CD4-positive, alpha-beta T cell treated with Interleukin-15 for 4 hours (primary cell): ENCODE measurements at regions not wholly inside any gene's neighbourhood (a gene's known extent, or its start where the extent isn't known, plus 50 kb on each side); places are given as distances from the start of the nearest gene placed in this dataset.

Experiments
- DNase-seq: peaks from one replicate; pipeline ENCODE4 v3.0.0-alpha.2; 2020; ENCODE audit warnings: low spot score

DNA sequence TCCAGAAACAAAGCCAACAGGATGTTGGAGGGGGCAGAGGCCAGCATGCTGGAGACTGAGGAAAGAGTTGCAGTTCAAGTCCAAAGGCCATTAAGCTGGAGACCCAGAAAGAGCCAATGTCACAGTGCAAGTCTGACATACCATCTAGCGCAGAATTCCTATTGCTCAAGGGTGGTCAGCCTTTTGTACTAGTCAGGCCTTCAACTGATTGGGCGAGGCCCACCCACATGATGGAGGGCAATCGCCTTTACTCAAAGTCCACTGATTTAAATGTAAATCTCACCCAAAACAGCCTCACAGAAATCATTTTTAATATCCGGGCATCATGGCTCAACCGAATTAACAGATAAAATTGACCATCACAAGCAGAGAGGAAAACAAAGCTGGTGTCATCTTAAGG, 113.9 kb downstream of the RCN1 start:
- DNase-seq = no peak

DNA sequence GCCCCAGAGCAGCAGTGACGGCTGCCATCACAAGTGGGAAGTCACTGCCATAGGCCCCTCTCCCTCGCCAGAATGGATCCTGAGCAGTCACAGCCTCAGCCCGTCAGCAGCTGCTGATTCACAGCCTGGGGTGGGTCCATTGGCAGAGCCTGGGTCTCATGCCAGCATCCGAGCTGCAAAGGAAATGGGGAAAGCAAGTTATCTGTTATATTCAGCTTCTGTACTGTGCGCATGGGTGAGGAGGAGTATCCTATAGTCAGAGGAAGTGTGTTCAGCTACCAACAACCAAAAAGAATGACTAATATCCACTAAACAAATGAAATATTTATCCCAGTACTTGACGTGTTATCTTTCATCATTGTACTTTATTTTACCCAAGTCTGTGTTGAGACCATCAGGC, 119.7 kb downstream of the RCN1 start:
- no peak for DNase-seq

DNA sequence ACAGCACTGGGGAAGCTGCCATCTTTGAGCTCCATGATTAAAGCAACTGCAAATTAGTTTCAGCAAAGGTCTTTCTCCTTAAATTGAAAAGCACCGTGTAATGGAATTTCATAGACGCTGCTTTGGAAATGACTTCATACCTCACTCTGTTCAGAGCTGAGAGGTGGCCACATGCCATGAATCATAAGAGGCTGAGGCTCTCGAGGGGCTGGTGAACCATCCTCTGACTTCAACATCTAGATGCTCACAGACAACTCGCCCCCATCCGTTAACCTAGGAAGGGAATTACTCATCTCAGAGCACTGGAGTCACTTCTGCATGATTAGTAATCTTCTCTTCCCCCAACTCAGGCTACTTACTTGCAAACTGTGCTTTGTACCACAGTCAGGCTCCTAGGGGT, 122.3 kb downstream of the RCN1 start:
- DNase-seq = no peak

- DNase-seq = no peak
Measured at GRCh38 chr11:32215157-32215556, 124.3 kb downstream of the RCN1 start.

DNA sequence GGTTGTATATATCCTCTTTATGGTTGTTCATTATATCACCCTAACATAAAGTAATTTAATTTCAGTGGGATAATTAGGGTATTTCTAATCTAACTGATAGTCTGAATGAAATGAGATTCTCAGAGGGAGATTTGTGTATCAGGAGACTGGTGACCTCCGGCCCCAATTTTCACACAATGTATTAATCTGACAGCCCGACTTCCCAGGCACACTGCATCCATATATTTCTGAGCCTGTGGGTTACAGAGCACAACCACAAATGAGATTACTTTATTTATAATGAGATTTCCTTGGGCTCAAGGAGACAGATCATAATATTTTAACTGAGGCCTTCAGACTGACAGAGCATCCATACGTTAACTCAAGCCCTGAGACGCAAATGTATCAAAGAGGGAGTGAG, 125.9 kb downstream of the RCN1 start:
- no peak for DNase-seq

DNA sequence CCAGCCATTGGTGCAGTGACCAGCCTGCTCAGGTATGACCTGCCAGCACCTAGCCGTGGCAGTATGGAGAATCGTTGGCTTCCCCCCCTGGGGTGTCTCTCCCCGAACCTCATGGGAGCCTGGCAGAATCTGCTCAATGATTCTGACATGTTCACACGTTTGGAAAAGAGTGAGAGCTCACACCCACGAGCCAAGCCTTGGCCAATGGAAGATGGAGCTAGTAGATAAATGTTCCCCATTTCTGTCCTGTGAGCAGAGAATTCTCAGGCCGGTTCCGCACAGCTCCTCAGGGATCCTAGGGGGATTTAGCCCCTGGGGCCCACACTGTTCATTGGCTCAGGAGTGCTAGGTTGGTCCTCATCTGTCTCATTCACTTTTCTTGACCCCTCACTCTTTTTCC, 128.4 kb downstream of the RCN1 start:
- DNase-seq = no peak

DNA sequence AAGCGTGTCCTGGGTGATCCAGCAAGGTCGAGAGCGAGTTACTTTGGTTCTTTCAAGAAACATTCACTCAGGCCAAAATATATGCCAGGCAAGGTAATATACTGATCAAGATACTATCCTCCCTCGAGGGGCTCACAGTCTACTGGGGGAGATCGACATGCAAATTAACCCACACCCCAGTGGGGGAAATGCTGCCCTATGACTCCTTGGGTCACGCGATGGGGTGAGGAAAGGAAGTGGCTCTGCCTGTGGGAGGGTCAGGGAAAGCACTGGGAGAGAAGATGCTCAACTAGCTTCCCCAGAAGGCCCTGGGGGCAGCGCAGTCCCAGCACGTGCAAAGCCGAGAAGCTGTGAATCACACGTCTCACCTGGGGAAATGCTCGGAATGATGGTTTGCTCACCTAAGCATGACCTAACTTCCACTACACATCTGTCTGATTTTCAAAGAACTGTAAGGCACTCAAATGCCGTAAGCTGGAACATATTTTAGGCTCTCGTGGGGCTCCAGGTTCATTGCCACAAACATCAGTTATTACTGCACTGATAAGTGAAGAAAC, 130.7 kb downstream of the RCN1 start:
- no peak for DNase-seq

DNA sequence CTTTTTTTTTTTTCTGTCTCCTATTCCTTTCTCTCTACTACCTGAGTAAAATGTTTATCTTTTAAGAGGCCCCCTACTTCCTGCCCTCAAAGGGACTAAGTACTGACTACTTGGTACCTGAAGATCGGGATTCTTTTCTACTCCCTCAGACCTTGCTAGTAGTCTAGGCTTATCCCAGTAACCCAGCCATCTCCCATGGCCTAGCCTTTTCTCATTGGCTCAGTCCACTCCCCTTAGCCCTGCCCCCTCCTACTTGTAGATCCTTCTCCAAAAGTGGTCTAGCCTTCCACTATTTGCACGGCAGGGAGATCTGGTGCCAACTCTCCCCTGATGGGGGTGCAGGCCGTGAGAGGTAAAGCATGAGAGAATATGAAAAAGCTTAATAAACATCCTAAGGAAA, 133.7 kb downstream of the RCN1 start:
- no peak for DNase-seq

- no peak for DNase-seq
Measured at GRCh38 chr11:32225571-32226285, 134.9 kb downstream of the RCN1 start.

GRCh38 chr11:32226480-32226879, 135.6 kb downstream of the RCN1 start:
- DNase-seq = no peak

GRCh38 chr11:32229576-32230240, 138.8 kb downstream of the RCN1 start:
- no peak for DNase-seq

GRCh38 chr11:32231909-32232493, 141.1 kb downstream of the RCN1 start:
- DNase-seq = no peak

DNA sequence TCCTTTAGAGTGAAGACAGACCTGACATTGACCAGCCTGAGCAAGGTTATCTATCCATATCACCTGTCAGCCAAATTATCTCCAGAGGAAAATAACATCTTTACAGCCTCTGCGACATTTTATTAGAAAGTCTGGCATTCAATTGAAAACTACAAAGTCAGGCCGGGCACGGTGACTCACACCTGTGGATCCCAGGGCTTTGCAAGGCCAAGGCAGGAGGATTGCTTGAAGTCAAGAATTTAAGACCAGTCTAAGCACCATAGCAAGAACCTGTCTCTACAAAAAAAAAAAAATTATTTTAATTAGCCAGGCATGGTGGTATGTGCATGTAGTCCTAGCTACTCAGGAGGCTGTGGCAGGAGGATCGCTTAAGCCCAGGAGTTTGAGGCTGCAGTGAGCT, 141.6 kb downstream of the RCN1 start:
- DNase-seq = no peak

DNA sequence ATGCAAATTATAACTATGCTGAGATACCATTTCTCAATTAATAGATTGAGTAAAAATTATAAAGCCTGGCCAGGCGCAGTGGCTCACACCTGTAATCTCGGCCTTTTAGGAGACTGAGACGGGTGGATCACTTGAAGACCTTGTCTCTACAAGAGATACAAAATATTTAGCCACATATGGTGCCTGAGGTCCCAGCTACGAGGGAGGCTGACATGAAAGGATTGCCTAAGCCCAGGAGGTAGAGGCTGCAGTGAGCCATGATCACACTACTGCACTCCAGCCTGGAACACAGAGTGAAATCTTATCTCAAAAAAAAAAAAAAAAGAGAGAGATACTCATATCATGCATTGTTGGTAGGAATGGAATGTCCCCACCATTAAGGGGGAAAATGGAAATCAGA, 142.4 kb downstream of the RCN1 start:
- no peak for DNase-seq

DNA sequence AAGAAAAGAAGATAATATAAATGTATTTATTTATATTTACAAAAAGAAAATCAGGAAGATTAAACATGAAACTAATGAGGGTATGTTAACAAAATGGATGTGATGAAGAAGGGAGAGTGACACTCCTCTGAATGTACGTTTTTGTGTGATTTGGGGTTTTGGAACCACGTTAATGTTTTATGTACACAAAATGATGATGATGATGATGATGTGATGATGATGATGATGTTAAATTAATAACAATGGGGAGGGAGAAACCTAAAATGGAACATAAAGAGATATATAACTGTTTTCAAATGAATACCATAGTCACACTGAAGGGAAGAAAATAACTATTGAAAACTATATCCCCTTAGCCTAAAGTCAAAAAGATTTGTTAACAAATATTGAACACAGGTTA, 143.1 kb downstream of the RCN1 start:
- DNase-seq = no peak

GRCh38 chr11:32244453-32244852, 153.6 kb downstream of the RCN1 start:
- DNase-seq = no peak

- no peak for DNase-seq
Measured at GRCh38 chr11:32253706-32254105, 162.8 kb downstream of the RCN1 start.

GRCh38 chr11:32255841-32256240, 165.0 kb downstream of the RCN1 start:
- DNase-seq = no peak

DNA sequence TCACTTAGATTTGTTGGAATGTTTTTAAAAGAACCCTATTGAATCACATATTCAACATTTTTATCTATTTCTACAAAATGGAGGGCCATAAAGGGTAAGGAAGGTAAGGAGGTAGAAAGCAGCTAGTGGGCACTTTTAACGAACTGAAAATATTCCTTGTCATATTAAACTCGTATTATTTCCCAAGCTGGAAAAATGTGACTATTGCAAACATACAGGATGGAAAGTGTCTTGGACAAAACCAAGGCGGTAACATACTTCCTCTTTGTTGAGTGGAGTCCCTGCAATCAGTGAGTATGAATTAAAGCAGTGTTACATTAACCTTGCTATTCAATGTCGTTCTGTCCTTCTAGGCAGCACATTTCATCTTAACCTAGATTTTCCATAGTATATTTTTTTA, 165.6 kb downstream of the RCN1 start:
- no peak for DNase-seq

DNA sequence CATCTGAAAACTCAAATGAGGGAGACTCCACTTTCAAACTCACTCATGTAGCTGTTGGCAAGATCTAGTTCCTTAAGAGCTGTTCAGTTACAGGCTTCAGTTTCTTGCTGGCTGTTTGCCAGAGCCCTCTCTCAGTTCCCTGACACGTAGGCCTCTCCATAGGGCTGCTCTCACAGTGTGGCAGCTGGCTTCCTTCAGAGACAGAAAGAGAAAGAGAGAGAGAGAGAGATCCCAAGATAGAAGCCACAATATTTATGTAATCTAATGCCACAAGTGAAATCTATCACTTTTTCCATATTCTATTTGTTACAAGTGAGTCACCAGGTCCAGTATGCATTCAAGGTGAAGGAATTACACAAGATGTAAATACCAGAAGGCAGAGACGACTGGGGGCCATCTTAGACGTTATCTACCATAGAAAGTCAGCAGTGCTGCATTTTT, 168.8 kb downstream of the RCN1 start:
- no peak for DNase-seq

DNA sequence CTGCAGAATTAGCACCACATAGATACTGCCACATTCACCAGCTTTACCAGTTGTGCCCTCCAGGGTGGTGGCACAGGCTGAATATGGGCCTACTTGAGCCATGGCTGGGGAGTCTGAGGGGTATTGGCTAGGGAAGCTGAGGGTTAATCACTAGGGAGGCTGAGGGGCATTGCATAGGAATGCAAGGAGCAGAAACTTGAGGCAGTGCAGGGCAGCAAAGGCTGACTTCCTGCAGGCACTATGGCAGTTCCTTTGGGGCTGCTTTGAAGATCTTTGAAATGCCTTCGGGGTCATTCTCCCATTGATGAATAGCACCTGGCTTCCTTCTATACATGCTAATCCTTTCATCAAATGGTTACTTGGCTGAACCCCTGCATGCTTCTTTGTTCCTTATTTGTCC, 171.5 kb downstream of the RCN1 start:
- no peak for DNase-seq

DNA sequence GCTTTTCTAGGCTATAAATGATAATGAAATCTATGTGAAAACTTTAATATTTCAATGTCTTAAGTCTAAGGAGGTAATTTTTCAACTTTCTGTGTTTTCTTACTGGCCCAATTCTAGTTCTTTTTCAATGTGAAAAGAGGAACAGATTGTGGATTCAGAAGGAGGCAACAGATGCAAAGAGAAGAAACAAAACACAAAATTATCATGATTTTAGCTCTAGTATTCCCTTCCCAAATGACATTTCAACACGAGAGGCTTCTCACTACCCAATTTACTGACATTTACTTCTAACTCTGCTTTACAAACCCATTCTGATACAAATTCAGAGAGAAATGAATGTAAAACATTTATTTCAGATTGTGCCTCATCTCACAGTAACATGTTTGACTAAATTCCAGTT, 169.4 kb downstream of the WT1 start:
- no peak for DNase-seq

DNA sequence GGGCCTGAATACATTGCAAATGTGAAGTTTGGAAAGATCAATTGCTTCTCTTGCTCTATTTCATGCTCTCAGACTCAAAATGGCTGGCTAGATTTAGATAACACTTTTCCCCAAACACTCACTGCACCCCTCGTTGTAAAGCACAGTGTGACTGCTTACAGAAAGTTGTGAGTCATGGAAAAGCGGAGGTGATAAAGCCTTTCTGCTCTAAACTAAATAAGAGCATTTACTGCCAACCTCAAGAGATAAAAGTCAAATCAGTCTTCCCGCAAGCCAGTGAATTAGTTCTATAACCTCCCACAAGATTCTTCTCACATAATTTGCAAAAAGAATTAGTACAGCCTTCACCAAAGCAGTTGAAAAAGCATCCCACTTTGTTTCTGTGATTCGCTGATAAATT, 168.7 kb downstream of the WT1 start:
- DNase-seq = no peak
